NCI-H82 treated with DMSO at 0.1 percent for 48 hours (cell line): ENCODE measurements at regions not wholly inside any gene's neighbourhood (a gene's known extent, or its start where the extent isn't known, plus 50 kb on each side); places are given as distances from the start of the nearest gene placed in this dataset.
A peak's percentile ranks its signal among the peaks of the same experiment; 100 is the strongest.
"Not testable (repeated sequence)": the region's sequence is repeated elsewhere in the genome, so short reads cannot be mapped to it uniquely, and the experiment has no call there.

ENCODE experiments used
- DNase-seq: peaks from one replicate; lab custom pipeline; 2025; ENCODE audit not compliant: unreplicated experiment; lab: John Stamatoyannopoulos, UW

DNA sequence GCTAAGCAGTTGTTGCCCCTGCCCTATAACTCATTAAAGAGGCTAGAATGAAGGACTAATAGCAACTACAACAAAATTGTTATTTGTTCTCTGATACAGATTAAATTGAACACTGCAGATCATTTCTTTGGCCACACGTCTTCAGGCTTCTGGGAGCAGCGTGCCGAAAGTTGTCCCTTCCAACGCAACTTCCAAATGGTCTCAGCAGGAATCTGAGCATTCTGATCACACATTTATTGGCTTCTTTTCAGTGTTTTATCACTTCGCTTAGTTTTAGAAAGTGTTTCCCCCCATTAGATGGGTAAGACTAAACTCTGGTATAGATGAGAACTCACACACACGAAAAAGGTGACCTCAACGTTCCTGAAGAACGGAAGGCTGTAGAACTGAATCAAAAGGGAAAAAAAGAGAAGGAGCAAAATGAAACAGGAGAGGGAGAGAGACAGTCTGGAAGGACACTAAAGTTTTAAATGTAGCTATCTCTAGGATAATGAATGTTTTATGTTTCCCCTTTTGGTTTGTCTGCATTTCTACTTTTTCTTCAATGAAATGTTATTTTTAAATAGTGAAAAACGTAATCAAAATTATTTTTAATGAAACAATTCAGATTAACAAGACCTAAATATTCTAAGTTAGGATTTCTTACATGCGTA is 336.5 kb downstream of the RRAGC start:
- no peak for DNase-seq

DNA sequence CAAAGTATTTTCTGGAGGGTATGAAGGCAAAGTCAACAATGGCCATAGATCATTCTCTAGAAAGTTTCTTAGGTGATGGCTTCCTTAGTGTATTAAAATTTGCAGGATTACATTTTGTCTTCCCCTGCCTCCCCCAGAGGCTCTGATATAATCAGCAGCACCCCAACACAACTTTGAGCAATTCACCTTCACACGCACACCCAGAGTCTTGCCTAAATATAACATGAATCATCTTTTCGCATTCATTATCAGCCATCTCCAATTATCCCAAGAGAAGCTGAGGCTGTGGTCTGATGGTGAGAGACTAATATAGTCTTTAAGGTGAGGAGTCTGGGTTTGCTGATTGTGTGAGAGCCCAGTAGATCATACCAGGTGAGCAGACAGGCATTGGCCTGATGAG is 343.0 kb downstream of the RRAGC start:
- no peak for DNase-seq

DNA sequence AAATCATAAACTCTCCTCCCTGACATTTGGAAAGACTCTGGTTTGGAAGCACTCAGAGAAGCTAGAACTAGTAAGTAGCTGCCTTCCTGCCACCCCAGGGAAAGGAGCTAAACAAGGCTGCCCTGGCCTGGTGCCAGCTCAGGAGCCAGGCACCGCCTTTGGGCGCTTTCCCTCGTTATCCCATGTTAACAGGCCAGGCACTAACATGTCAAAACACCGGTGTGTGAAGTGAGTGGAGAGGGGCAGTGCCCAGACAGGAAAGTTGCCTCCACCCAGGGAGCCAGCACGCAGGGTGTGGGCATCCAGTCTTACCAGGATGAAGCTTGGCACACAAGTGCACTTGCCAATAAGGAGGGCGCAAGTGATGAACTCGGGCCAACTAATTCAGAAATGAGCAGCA is 346.8 kb downstream of the RRAGC start:
- DNase-seq: no peak

DNA sequence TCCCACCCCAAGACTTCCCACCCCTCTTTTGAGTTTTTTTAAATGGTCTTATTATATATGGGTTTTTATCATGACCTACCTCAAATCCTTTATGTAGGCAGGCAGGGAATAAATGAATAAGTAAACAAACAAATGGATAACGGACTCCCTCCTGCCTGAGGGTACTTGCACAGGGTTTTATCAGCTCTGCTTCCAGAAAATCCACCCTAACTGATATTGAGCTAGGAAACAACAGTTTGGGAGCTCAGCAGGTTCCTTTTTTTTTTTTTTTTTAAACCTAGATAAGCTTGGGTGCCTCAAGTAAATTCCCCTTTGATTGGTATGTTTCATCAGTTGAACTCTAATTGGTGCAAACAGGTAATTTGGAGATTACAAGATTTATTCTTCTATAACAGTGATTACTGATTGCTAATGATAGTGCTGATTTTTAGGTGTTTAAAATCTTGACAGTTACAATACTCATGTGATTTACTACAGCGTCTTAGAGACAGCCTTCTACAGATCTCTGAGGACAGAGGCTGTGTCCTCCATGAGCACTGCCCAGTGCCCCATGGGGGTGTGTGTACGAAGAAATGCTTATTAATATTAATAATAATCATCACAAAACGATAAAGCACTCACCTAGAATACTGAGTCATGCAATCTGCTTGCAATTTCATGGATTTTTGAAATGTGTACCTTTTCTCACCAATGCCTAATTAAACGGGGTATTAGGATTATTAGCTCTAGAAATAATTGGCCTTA is 347.4 kb downstream of the RRAGC start:
- DNase-seq: no peak

DNA sequence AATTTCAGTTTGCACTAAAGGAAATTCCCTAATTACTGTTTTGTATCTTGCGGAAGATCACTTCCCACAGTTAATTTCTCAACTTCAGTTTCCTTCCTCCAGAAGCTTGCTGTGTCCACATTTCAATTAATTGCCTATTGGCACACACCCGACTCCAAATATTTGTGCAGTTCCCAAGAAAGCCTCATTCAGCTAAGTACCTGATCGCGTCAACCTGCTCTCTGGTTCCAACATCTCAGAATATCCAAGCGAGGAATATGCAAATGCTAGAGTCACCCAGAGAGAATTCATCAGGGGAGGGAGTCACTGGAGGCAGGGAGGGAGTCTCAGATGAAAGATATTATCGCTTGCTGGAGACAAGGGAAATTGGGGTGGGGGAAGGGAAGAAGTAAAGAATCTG is 351.3 kb downstream of the RRAGC start:
- no peak for DNase-seq

DNA sequence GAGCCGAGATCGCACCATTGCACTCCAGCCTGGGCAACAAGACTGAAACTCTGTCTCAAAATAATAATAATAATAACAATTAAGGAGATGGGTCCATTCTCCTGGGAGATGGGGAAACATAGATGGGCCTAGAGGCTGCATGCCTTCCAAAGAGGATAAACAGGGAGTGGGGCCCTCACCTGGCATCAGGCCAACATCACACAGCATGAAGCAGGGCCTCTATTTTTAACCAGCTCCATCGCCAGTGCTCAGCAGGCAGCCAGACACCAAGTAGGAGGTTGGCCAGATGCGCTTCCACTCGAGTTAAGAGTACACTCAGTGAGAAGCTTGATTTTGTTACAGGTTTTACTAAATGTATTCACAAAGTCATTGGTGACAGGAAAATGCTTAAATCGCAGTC is 352.0 kb downstream of the RRAGC start:
- no peak for DNase-seq

DNA sequence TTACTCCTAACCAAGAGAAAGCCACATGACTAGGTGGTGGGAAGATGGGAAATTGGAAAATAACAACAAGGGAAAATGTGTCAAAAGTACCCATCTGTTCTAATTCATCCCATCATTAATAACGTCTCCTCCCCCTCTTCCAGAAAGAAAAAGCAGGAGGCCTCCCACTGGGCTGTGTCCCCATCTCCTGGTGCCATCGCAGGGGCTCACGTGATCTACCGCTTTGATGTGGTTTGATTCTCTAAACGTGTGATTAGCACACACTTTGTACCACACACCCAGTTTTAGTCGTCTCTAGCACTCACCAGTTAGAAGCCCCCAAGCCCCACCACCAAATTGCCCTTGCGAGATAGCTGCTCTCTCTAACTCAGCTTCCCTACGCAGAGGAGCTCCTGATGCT is 353.6 kb downstream of the RRAGC start:
- no peak for DNase-seq

DNA sequence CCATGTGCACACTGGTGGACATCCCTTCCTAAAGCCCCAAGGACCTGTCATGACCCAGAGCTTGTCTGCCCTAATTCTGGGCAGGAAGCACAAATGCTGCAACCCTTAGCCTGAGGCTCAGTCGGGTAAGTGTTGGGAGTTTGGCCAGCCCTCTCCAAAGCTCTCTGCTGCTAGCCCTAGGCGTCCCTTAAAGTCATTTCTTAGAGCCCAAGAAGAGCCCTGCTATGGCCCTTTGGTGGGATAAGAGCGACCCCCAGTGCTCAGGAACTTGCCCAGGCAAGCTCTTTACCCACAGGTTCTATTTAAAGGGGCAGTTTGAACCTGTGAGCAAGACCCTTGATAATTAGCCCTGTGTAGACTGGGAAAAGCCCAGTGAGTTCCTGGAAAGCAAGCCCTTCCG is 356.8 kb downstream of the RRAGC start:
- peak; percentile 24 for DNase-seq

DNA sequence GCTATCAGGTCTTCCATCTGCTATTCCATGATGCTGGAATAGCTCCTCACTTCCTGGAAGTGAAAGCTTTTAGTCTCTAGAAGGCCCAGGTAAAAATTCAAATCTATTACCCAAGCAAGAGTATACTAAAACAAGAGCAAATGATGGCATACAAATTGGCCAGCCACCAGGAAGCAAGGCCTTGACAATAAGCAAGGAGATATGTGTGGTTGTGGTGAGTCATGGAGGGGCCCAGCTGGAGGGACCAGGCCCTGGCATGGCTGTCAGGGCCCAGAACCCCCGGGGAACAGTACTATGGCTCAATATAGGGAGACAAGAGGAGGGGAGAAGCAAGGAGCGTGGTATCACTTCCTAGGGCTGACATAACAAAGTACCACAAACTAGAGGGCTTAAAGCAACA is 358.7 kb downstream of the RRAGC start:
- no peak for DNase-seq

DNA sequence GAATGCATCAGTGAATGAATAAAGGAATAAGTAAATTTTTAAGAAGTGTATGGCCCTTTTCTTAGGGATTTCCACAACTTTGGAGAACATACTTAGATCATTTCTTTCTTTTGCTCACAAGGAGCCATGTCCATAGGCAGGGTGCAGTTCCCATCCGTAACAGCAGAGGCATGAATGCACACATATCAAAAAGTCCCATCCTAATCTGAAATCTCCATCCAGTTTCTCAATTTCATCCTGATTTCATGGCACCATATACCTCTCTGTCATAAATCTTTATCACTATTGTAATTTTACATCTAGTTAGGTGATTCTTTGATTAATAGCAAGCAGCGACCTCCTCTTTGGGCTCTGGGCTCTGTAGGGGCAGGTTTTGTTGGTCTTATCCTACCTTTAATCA is 359.2 kb downstream of the RRAGC start:
- DNase-seq: no peak

DNA sequence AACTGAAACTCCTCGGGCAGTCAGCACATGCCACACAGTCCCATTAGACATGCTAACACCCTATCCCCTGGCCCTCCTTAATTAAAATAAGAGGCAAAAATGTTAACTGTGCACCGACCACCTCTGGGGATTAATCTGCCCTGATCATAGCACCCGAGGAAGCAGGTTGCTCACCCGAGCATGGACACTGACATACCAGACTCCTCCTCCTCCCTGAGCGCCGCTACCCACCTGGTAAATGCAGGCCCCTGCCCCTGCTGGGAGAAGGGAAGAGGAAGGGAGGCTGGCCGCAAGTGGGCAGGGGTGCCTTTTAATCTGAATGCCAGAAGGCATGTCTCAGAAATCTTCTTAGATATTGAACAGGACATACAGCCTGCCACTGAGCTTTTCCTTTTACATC is 360.9 kb downstream of the RRAGC start:
- no peak for DNase-seq

DNA sequence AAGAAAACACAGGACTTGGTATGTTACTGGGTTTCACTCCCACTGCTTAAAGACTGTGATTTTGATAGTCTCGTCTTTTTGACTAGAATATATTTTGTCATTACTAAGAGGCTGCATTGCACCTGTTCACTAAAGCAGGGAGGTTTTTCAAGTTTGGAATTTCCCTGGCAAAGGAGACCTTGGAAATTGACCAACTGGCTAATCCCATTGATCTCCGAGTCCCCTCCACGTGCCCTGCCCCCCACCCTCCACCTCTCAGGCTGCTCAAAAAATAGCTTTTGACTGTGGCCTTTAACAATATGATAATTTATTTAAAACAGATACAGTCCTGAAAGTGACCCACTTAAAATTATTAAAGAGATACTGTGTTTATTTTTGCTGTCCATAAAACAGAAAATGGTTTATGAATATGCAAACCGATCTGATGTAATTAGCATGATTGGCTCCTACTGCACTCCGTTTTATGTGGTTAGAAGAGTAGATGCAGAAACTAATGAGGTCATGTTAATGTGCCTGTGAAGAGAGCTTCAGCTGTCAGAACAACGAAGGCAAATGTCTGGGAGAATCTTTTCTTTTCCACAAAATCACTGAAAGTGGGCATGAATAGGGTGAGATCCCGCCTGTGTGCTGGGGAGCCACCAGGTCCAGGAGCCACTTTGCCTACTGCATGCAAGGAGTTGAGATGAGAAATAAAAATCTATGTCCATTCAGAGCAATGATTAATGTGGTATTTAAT is 361.5 kb downstream of the RRAGC start:
- peak; percentile 40 for DNase-seq

DNA sequence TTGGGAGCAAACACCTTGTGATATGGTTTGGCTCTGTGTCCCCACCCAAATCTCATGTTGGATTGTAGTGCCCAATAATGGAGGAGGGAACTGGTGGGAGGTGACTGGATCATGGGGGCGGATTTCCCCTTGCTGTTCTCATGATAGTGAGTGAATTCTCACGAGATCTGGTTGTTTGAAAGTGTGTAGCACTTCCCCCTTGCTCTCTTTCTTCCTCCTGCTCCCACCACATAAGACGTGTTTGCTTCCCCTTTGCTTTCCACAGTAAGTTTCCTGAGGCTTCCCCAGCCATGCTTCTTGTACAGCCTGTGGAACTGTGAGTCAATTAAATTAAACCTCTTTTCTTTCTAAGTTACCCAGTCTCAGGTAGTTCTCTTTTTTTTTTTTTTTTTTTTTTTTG is 366.3 kb downstream of the RRAGC start:
- DNase-seq: not testable (repeated sequence)

DNA sequence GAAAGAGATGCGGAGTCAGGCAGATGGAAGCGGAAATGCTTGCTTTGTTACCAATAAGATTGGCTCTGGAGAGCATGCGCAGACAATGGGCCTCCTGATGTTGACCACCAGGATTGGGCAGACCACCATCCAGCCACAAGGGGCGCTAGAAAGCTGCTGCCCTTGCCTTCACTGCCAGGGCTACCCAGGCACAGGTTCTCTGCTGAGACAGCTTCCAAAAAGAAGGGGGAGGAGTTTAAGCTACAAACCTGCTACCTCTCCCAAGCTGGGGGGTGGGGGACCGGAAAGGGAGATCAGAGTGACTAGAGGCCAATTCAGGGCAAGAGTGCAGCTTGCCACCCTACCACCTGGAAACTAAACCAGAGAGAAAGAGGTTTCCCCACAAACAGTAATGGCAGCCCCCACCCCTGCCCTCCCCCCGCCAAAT is 369.7 kb downstream of the RRAGC start:
- peak; percentile 54 for DNase-seq

DNA sequence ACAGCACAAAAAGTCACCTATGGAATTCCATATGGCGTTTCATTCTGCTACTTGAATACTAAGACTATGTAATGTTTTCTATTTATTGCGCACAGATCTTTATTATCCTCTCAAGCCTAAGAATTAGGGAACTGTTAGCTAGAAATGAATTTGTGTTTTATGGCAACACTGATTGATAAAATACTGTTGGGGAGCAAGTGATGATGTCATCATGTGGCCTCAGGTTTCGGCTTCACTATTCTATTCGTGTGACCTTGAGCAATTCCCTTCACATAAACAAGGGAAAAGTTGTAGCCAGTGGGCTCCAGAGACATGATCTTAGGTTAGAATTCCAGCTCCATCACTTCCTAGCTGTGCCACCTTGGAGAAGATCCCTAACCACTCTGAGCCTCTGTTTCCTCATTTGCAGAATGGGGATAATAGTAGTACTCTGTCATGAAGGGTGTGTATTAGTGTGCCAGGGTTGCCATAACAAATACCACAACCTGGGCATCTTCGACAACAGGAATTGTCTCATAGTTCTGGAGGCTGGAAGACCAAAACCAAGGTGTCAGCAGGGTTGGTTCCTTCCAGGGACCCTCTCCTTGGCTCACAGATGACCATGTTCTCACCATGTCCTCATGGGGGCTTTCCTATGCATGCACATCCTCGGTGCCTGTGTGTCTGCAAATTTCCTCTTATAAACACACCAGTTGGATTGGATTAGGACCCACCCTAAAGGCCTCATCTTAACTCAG is 371.2 kb downstream of the RRAGC start:
- no peak for DNase-seq

DNA sequence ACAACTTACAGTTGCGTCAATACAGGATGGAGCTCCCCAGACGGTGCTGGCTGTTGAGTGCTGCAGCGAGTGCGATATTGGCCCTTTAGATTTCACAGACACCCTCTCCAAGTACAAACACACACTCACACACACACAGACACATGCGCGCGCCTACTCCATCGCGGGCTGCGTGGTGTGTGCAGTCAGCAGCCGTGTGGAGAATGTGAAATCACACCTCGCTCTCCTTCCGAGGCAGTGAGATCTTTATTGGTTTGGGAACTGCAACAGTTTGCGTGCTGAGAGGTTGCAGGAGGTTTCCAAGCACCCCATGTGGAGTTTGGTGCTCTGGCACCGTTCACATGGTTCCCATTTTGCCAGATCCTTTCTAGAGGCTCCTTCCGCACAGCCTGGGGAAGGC is 372.2 kb downstream of the RRAGC start:
- DNase-seq: no peak

DNA sequence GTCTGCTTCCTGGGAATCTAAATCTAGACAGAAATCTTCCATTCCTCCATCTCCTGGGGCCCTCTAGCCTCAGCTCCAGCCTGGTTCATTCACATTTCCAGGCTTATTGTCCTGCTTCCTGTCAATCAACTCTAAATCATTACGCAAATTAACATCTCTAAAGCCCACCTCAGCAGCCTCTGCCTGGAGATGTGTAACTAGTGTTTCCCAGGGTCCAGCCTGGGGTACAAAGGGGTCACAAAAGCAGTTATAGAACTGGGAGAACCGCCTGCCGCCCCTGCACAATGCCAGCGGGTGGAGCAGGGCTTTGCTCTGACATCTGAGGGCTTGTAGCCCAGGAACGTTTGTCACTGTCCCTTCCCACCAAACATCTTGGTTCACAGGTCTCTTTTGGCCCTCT is 373.5 kb downstream of the RRAGC start:
- DNase-seq: no peak

DNA sequence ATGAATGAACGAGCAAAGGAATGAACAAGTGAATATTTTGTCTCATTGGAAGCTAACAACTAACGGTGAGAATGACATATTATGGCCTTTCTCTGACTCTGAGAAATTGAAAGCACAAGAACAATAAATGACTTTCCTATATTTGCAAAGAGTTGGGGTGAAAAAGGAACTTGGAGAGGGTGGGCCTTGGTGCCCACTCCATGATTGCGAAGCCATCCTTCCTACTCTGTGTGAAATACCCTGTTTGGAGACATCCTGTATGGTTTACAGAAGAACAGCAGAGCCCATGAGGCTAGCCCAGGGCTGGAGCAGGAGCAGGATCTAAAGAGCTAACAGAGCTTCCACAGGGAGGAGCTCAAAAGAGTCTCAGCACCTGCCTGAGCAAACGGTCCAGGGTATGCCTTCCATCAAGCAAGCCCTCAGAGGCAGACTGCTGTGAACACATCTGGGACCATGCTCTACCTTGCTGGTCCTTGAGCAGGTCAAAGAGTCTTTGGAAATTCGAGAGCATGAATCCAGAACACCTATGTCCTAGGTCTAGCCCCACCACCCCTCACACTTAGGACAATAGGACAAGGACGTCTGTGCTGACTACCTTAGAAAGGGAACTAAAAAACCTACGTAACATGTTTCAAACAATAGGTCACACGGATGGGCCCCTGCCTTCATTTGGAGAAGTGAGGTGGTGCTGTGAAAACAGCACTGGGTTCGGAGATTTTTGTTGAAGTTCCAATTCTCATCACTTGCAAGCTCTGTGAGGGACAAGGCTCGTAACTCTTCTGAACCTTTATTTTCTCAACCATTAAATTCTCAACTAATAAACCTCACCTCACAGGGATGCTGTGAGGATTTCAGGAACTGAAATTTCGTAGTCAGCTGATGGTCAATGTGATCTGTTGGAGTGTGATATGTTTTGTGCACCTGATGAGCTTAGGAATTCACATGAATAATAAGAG is 377.4 kb downstream of the RRAGC start:
- DNase-seq: no peak

DNA sequence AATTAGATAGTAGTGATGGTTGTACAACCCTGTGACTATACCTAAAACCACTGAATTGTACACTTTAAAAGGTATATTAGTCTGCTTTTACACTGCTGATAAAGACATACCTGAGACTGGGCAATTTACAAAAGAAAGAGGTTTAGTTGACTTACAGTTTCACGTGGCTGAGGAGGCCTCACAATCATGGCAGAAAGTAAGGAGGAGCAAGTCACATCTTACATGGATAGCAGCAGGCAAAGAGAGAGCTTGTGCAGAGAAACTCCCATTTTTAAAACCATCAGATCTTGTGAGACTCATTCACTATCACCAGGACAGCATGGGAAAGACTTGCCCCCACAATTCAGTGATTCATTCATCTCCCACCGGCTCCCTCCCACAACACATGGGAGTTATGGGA is 379.9 kb downstream of the RRAGC start:
- DNase-seq: not testable (repeated sequence)

DNA sequence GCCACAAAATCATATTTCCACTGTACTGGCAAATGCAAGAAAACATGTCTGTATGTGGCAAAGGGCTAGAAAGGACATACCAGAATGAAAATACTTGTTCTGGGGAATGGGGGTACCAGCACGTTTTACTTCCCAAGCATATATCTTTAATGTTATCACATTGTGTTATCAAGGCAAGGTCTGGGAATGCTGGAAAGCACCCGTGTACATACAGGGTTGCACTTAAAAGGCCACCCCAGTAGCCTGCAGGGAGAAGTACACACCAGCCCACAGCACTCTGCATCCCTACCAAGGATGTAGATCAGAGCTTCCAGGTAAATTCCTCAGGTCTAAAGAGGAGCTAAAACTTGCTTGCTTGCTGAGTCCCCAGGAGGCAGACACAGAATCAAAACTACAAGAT is 381.8 kb downstream of the RRAGC start:
- DNase-seq: no peak

DNA sequence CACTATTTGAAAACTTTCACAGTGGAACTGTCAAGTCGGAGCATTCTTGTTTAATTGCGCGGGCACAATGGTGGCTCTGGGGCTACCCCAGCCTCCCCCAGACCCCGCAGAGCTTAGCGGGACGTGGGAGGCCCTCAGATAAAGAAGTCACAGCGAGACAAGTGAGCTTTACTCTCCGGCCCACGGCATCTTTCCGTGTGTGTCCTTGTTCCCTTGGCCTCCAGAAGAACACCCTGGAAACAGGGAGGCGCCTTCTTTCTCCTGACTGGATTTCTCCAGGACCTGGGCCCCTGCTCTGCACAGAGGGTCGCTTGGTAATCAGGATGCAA is 382.8 kb downstream of the RRAGC start:
- no peak for DNase-seq
